ENCODE measurements at regions not wholly inside any gene's neighbourhood (a gene's known extent, or its start where the extent isn't known, plus 50 kb on each side); places are given as distances from the start of the nearest gene placed in this dataset.
A peak's percentile ranks its signal among the peaks of the same experiment; 100 is the strongest.
"Not testable (repeated sequence)": the region's sequence is repeated elsewhere in the genome, so short reads cannot be mapped to it uniquely, and the experiment has no call there.

GRCh38 chr14:51366866-51367599 lies 127.0 kb downstream of the TMX1 start:
- H3K14ac ChIP-seq (ENCODE audit: insufficient read length); H4K91ac ChIP-seq (replicated peaks; ENCODE audit: insufficient read length, low read length); H3K4me1 ChIP-seq (replicated peaks in 1 of 4; ENCODE audit: control insufficient read depth in 3 of 4, insufficient read depth in 4 of 4, low read length in 3 of 4); H3K23ac ChIP-seq (ENCODE audit: insufficient read length); H4K20me1 ChIP-seq (replicated peaks in 1 of 2; ENCODE audit: control insufficient read depth in 1 of 2, insufficient read depth in 2 of 2, low read length in 2 of 2); H3K79me2 ChIP-seq (ENCODE audit: control insufficient read depth in 1 of 2, insufficient read depth in 2 of 2, low read length in 2 of 2); H3K9ac ChIP-seq (replicated peaks in 1 of 4; ENCODE audit: extremely low read depth in 1 of 4, low read depth in 3 of 4, low read length in 3 of 4); H3K4ac ChIP-seq (replicated peaks; ENCODE audit: insufficient read length, low read depth, low read length); H3K36me3 ChIP-seq (ENCODE audit: control insufficient read depth in 2 of 4, insufficient read depth in 4 of 4, low read length in 3 of 4); H4K8ac ChIP-seq (ENCODE audit: extremely low read depth, insufficient read depth, low read length); H2AK5ac ChIP-seq (ENCODE audit: low read depth, low read length); H3K56ac ChIP-seq (replicated peaks; ENCODE audit: insufficient read length, low read depth, low read length); H3K9me3 ChIP-seq (ENCODE audit: insufficient read depth in 2 of 2, low read depth in 1 of 2, low read length in 1 of 2); H2BK15ac ChIP-seq (ENCODE audit: low read length); H2BK120ac ChIP-seq (replicated peaks; ENCODE audit: low read depth, low read length); H2BK20ac ChIP-seq (ENCODE audit: low read length); H4K5ac ChIP-seq (ENCODE audit: insufficient read length, low read depth, low read length); H2BK5ac ChIP-seq (ENCODE audit: low read depth, low read length); H3K23me2 ChIP-seq (ENCODE audit: low read depth, low read length); H2AFZ ChIP-seq (ENCODE audit: low read length); H3K79me1 ChIP-seq (ENCODE audit: low read depth, low read length); H3K27me3 ChIP-seq (replicated peaks in 1 of 4; ENCODE audit: control insufficient read depth in 3 of 4, extremely low read depth in 1 of 4, insufficient read depth in 3 of 4, low read length in 3 of 4); H3K4me3 ChIP-seq (ENCODE audit: extremely low read depth in 1 of 4, insufficient read depth in 2 of 4, low read depth in 3 of 4, low read length in 4 of 4); H2BK12ac ChIP-seq (ENCODE audit: low read depth, low read length); POLR2A ChIA-PET (ENCODE audit: partially characterized antibody); H3K18ac ChIP-seq (ENCODE audit: extremely low read depth, low read length); H3K27ac ChIP-seq (ENCODE audit: low read depth, low read length): not testable (repeated sequence)
- FAIRE-seq = peak; percentile 7
- peak in 1 of 2 experiments; percentile 5 for DNase-seq (ENCODE audit: low read depth in 1 of 2, low spot score in 2 of 2)
- CTCF ChIA-PET (ENCODE audit: partially characterized antibody) = interaction anchor here (0.6 to 0.8 kb wide), 2 partner anchors 16 to 409 kb away, joined by 3 read pairs; no protein-coding TSS in a partner anchor
- 0 out of 4 replicates have a peak, but pooled peaks of 1 of the 2 experiments have one; percentile 40 for TF ChIP-seq HDAC2 (IDR thresholded peaks at IDR 0.05; ENCODE audit: borderline replicate concordance in 1 of 2, low read depth in 2 of 2, low read length in 2 of 2)
- WGBS, 2 experiments (ENCODE audit: extremely low coverage in 1 of 2, insufficient coverage in 1 of 2, insufficient read length in 1 of 2, insufficient replicate concordance in 2 of 2, low coverage in 1 of 2, low lambda C conversion rate in 2 of 2, missing lambda C conversion rate in 1 of 2) = 59% methylated on average over 5 of the region's 7 CpGs; no CpG with 5 or more reads in 1 of the 2 experiments
- peak overlapping the region in 1 of 2 experiments; percentile 37; a peak in 3 of 4 replicates for H3K4me2 ChIP-seq (ENCODE audit: insufficient read depth in 1 of 2, low read depth in 2 of 2, low read length in 2 of 2)

Data from H1 (cell line).